Thymus (tissue), 11 donors: ENCODE measurements at regions not wholly inside any gene's neighbourhood (a gene's known extent, or its start where the extent isn't known, plus 50 kb on each side); places are given as distances from the start of the nearest gene placed in this dataset.
A peak's percentile ranks its signal among the peaks of the same experiment; 100 is the strongest.
"Not testable (repeated sequence)": the region's sequence is repeated elsewhere in the genome, so short reads cannot be mapped to it uniquely, and the experiment has no call there.

ENCODE experiments used
- DNase-seq, 9 donors: peaks; one replicate each; pipeline ENCODE4 v3.0.0-alpha.2; 2013; ENCODE audit warnings: low spot score in 9 of 9, low read depth in 6 of 9, missing footprints in 1 of 9
- H3K27ac ChIP-seq, 2 donors: one replicate each; pipeline ENCODE4 v1.5.1; 2013; ENCODE audit warnings: control low read depth in 1 of 2, low read depth in 1 of 2, low read length in 1 of 2, mild to moderate bottlenecking in 1 of 2, moderate library complexity in 1 of 2
- H3K27me3 ChIP-seq, 2 donors: one replicate each; pipeline ENCODE4 v1.5.1; 2013; ENCODE audit warnings: low read length in 1 of 2; ENCODE audit not compliant: control insufficient read depth in 2 of 2, insufficient read depth in 1 of 2
- H3K36me3 ChIP-seq, 2 donors: one replicate each; pipeline ENCODE4 v1.5.1; 2013; ENCODE audit warnings: low read length in 1 of 2, mild to moderate bottlenecking in 1 of 2, moderate library complexity in 1 of 2; ENCODE audit not compliant: control insufficient read depth in 2 of 2, insufficient read depth in 2 of 2
- H3K4me1 ChIP-seq, 2 donors: one replicate each; pipeline ENCODE4 v1.5.1; 2013; ENCODE audit warnings: low read length in 2 of 2; ENCODE audit not compliant: control insufficient read depth in 2 of 2, insufficient read depth in 2 of 2
- H3K4me3 ChIP-seq, 2 donors: one replicate each; pipeline ENCODE4 v1.5.1; 2013; ENCODE audit warnings: low read length in 2 of 2, control low read depth in 1 of 2, mild to moderate bottlenecking in 1 of 2
- H3K9me3 ChIP-seq, 2 donors: one replicate each; pipeline ENCODE4 v1.5.1; 2013; ENCODE audit warnings: low read length in 1 of 2, mild to moderate bottlenecking in 1 of 2; ENCODE audit not compliant: control insufficient read depth in 2 of 2, insufficient read depth in 1 of 2
- WGBS: extraction: QIAGEN DNeasy Blood & Tissue Kit; methylation state at CpG from one replicate; pipeline ENCODE4 v1.1.7; 2013; 5-methylcytosine and 5-hydroxymethylcytosine counted together
- donor health status: healthy.

DNA sequence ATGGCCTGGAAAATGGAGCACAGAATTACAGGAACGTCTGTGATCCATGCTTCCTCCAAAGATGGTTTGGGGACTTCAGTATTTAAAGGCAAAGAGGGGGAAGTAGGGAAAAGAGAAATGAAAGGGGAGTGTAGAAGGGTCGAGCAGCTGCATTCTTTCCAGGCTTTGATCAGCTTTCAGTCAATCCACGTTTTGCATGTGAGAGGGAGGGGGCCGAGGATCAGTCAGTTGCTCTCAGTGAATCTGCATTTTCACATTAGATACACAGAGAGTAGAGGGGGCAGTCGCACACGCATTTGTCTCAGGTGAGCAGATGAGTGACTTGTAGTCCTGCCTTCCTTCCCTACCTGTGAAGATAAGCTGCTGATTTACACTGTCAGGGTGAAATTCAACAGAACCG, 78.8 kb downstream of the FOXF2 start:
- WGBS: 42% methylated on average over 7 of the region's 7 CpGs

DNA sequence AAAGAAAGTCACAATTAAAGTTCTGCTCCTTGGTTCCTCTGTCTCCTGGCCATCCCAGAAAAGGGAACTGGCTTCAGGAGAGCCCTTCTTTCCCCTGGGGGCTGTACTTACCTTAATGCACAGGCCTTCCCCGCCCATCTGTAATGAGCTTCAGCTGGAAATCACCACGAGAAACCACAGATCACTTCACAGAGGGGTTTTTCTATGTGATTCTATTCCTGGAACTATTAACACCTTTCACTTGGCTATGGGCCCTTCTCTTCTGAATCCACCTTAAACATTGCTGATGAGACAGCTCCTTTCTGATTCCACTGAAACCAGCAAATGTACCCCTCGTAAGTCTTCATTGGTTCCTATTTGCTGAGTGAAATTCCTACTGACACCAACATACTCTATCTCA, 80.7 kb downstream of the FOXF2 start:
- Histone ChIP-seq H3K9me3 (no peaks in the 10 kb centered on the region), H3K27me3 (peaks cover 0 to 2% of the 10 kb centered on the region in 2 donors), H3K36me3 (no peaks in the 10 kb centered on the region), H3K4me1 (no peaks in the 10 kb centered on the region), H3K27ac (no peak overlapping the region), H3K4me3 (no peak overlapping the region)
- WGBS: 78% methylated on average over 3 of the region's 3 CpGs
- DNase-seq: peak in 1 of 9 donors; percentile 9

More for the DNA sequence above, 78.8 kb downstream of the FOXF2 start:
- DNase-seq: no peak
- H3K27me3 ChIP-seq: peaks cover 0 to 2% of the 10 kb centered on the region in 2 donors
- H3K4me3 ChIP-seq: no peak overlapping the region
- H3K27ac ChIP-seq: no peak overlapping the region
- no peaks in the 10 kb centered on the region for H3K36me3 ChIP-seq
- H3K9me3 ChIP-seq: no peaks in the 10 kb centered on the region
- H3K4me1 ChIP-seq: no peaks in the 10 kb centered on the region

- no peak for DNase-seq
- Histone ChIP-seq H3K27ac (no peak overlapping the region), H3K4me3 (no peak overlapping the region), H3K36me3 (no peaks in the 10 kb centered on the region), H3K4me1 (no peaks in the 10 kb centered on the region), H3K9me3 (no peaks in the 10 kb centered on the region), H3K27me3 (peaks cover 0 to 2% of the 10 kb centered on the region in 2 donors)
Observed at GRCh38 chr6:1472643-1473042, 83.3 kb downstream of the FOXF2 start.

GRCh38 chr6:1473166-1473565, 83.8 kb downstream of the FOXF2 start:
- Histone ChIP-seq H3K4me1 (no peaks in the 10 kb centered on the region), H3K27ac (no peak overlapping the region), H3K36me3 (no peaks in the 10 kb centered on the region), H3K9me3 (no peaks in the 10 kb centered on the region), H3K27me3 (peaks cover 0 to 2% of the 10 kb centered on the region in 2 donors), H3K4me3 (no peak overlapping the region)
- 63% methylated on average over 8 of the region's 8 CpGs for WGBS
- DNase-seq: no peak

GRCh38 chr6:1473598-1473997, 84.2 kb downstream of the FOXF2 start:
- H3K4me1 ChIP-seq: no peaks in the 10 kb centered on the region
- DNase-seq: no peak
- H3K9me3 ChIP-seq: no peaks in the 10 kb centered on the region
- H3K4me3 ChIP-seq: no peak overlapping the region
- no peak overlapping the region for H3K27ac ChIP-seq
- peaks cover 0 to 2% of the 10 kb centered on the region in 2 donors for H3K27me3 ChIP-seq
- WGBS: 83% methylated on average over 1 of the region's 1 CpG
- no peaks in the 10 kb centered on the region for H3K36me3 ChIP-seq

DNA sequence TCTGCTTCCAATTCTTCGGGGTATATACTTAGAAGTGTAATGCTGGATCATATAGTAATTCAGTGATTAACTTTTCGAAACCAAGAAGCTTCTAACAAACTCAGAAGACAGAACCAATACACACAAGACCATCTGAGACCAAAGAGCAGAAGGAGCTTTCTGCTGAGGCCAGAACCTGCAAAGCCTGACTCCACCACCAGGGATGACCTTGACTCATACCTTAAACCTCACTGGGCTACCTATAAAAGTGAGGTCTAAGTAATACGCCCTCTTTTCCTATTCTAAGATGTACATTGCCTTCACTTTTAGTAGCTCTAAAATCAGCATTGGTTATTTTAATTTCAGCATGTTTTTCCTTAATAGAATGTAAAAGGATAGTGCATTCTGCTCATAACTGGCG, 84.8 kb downstream of the FOXF2 start:
- no peak for DNase-seq
- Histone ChIP-seq H3K27me3 (peaks cover 0 to 2% of the 10 kb centered on the region in 2 donors), H3K9me3 (no peaks in the 10 kb centered on the region), H3K27ac (no peak overlapping the region), H3K4me3 (no peak overlapping the region), H3K4me1 (no peaks in the 10 kb centered on the region), H3K36me3 (no peaks in the 10 kb centered on the region)
- 96% methylated on average over 4 of the region's 4 CpGs for WGBS

DNA sequence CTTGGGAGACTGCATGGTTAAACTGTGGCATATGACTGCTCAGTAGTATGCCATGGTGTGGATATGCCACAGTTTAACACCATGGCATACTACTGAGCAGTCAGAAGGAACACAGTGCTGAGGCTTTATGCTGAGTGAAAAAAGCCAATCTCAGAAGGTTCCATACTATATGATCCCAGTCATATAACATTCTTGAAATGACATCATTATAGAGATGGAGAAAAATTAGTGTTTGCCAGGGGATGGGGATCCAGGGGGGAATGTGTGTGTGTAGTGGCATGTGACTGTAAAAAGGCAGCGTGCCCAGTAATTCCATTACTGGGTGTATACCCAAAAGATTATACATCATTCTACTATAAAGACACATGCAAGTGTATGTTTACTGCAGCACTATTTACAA, 85.8 kb downstream of the FOXF2 start:
- Histone ChIP-seq H3K9me3 (no peaks in the 10 kb centered on the region), H3K4me1 (no peaks in the 10 kb centered on the region), H3K4me3 (no peak overlapping the region), H3K27me3 (peaks cover 0 to 2% of the 10 kb centered on the region in 2 donors), H3K36me3 (no peaks in the 10 kb centered on the region), H3K27ac (no peak overlapping the region)
- DNase-seq: no peak
- 98% methylated on average over 1 of the region's 1 CpG for WGBS

GRCh38 chr6:1477432-1478090, 88.2 kb downstream of the FOXF2 start:
- H3K36me3 ChIP-seq: no peaks in the 10 kb centered on the region
- WGBS: 90% methylated on average over 11 of the region's 11 CpGs
- no peaks in the 10 kb centered on the region for H3K4me1 ChIP-seq
- H3K9me3 ChIP-seq: no peaks in the 10 kb centered on the region
- no peak for DNase-seq
- no peak overlapping the region for H3K27ac ChIP-seq
- no peak overlapping the region for H3K4me3 ChIP-seq
- no peaks in the 10 kb centered on the region for H3K27me3 ChIP-seq

GRCh38 chr6:1478163-1478826, 88.9 kb downstream of the FOXF2 start:
- H3K9me3 ChIP-seq, H3K4me1 ChIP-seq, H3K36me3 ChIP-seq, H3K4me3 ChIP-seq, H3K27me3 ChIP-seq, DNase-seq, H3K27ac ChIP-seq: not testable (repeated sequence)
- WGBS: 90% methylated on average over 4 of the region's 4 CpGs
